K562 (cell line): ENCODE measurements at regions not wholly inside any gene's neighbourhood (a gene's known extent, or its start where the extent isn't known, plus 50 kb on each side); places are given as distances from the start of the nearest gene placed in this dataset.

ENCODE experiments used
- ATAC-seq: fragments of 200-7000 bp; cut with Tn5 transposase; 3 replicates; pipeline ENCODE4 v1.9.1; 2020; ENCODE audit warnings: moderate library complexity
- BruUV-seq: library from RNA; stranded (reverse); fragments of 400-500 nt; replicated peaks from 2 replicates; lab custom pipeline; 2021; lab: Mats Ljungman, UMichigan
- CTCF ChIA-PET: fragments of 300-600 bp; formaldehyde crosslinking; extraction: SDS; loops from one replicate; lab custom pipeline; 2021; ENCODE audit warnings: low intra/inter-chr PET ratio; lab: Yijun Ruan, JAX
- POLR2A ChIA-PET: fragments of 300-600, 350-650 bp; sonication (Branson Sonifier 250); formaldehyde crosslinking; extraction: SDS; loops from one replicate; lab custom pipeline; 2021; ENCODE audit warnings: antibody characterized with exemption, inconsistent platforms; lab: Yijun Ruan, JAX
- DNase-seq, 4 experiments: peaks; one replicate each; pipeline versions ENCODE4 v3.0.0 to v3.0.0-alpha.2; 2011 to 2018; ENCODE audit warnings: low spot score in 3 of 4, mixed read lengths in 3 of 4; ENCODE audit errors: extremely low read depth in 1 of 4
- FAIRE-seq: peaks from 2 replicates; lab custom pipeline; 2011; peaks lifted over from hg19 to GRCh38; lab: Jason Lieb, UNC
- H2AFZ ChIP-seq: 2 replicates; pipeline ENCODE4 v1.6.0; 2011; ENCODE audit warnings: low read depth, low read length, control low read depth, inconsistent platforms
- H3K27ac ChIP-seq: fragments of 200-600 bp; 3 replicates; pipeline ENCODE4 v1.8.0; 2011; ENCODE audit warnings: low read depth, mild to moderate bottlenecking, control low read depth, inconsistent platforms, low read length, moderate library complexity, mixed read lengths; ENCODE audit errors: extremely low read depth
- H3K27me3 ChIP-seq, 2 experiments: fragments of 300-600 bp in 1 of 2; 2 replicates in 1 of 2; 3 replicates in 1 of 2; pipeline versions ENCODE4 v1.6.0 to v1.8.0; 2011; ENCODE audit warnings: inconsistent platforms in 2 of 2, low read length in 2 of 2, mild to moderate bottlenecking in 1 of 2, mixed read lengths in 1 of 2, moderate library complexity in 1 of 2; ENCODE audit not compliant: control insufficient read depth in 2 of 2, insufficient read depth in 2 of 2
- H3K36me3 ChIP-seq: fragments of 300-600 bp; 3 replicates; pipeline ENCODE4 v1.8.0; 2011; ENCODE audit warnings: mild to moderate bottlenecking, low read length, inconsistent platforms; ENCODE audit not compliant: control insufficient read depth, insufficient read depth
- H3K4me1 ChIP-seq, 2 experiments: fragments of 200-600 bp in 1 of 2; replicated peaks in 1 of 2; 2 replicates in 1 of 2; 3 replicates in 1 of 2; pipeline versions ENCODE4 v1.5.1 to v1.8.0; 2011; ENCODE audit warnings: inconsistent platforms in 2 of 2, low read length in 2 of 2, mild to moderate bottlenecking in 1 of 2, mixed read lengths in 1 of 2, moderate library complexity in 1 of 2; ENCODE audit not compliant: control insufficient read depth in 2 of 2, insufficient read depth in 2 of 2
- H3K4me2 ChIP-seq: 2 replicates; pipeline ENCODE4 v1.6.1; 2011; ENCODE audit warnings: low read length, control low read depth, inconsistent platforms, mixed read lengths; ENCODE audit not compliant: insufficient read depth
- H3K4me3 ChIP-seq: fragments of 200-600 bp; sonication (generic), shearing (Covaris generic); 2 replicates; pipeline ENCODE4 v1.5.1; 2016; ENCODE audit warnings: control low read depth, inconsistent platforms
- H3K79me2 ChIP-seq: fragments of 200-600 bp; 3 replicates; pipeline ENCODE4 v1.8.0; 2011; ENCODE audit warnings: low read length, inconsistent platforms; ENCODE audit not compliant: control insufficient read depth, insufficient read depth
- H3K9ac ChIP-seq, 2 experiments: 2 replicates each; pipeline versions ENCODE4 v1.6.0 to v1.6.1; 2011; ENCODE audit warnings: low read depth in 2 of 2, low read length in 2 of 2, control low read depth in 1 of 2, inconsistent platforms in 1 of 2, mild to moderate bottlenecking in 1 of 2, mixed read lengths in 1 of 2; ENCODE audit not compliant: insufficient read depth in 1 of 2
- H3K9me1 ChIP-seq: one replicate; pipeline ENCODE4 v1.6.0; 2011; ENCODE audit warnings: inconsistent platforms, mild to moderate bottlenecking, low read length, moderate library complexity; ENCODE audit not compliant: control insufficient read depth, insufficient read depth
- H3K9me3 ChIP-seq: replicated peaks from 2 replicates; pipeline ENCODE4 v1.5.1; 2011; ENCODE audit warnings: low read depth, low read length, inconsistent platforms; ENCODE audit not compliant: control insufficient read depth, insufficient read depth
- H4K20me1 ChIP-seq: replicated peaks from 2 replicates; pipeline ENCODE4 v1.6.1; 2011; ENCODE audit warnings: low read length, inconsistent platforms, mixed read lengths; ENCODE audit not compliant: control insufficient read depth, insufficient read depth
- C11orf30 ChIP-seq: fragments of 450-650 bp; IDR thresholded peaks from 2 replicates; pipeline ENCODE4 v1.6.1; 2016; ENCODE audit warnings: low read depth, mild to moderate bottlenecking
- GABPB2 ChIP-seq: fragments of 250-450 bp; sonication (Bioruptor Pico); conservative IDR thresholded peaks from 2 replicates; pipeline ENCODE4 v1.5.1; 2021; ENCODE audit warnings: mild to moderate bottlenecking
- HBP1 ChIP-seq: fragments of 450-650 bp; formaldehyde crosslinking; IDR thresholded peaks from 2 replicates; pipeline ENCODE4 v1.4.0; 2022; ENCODE audit warnings: missing genetic modification characterization
- IRF2 ChIP-seq: sonication (generic); formaldehyde crosslinking; IDR thresholded peaks from 2 replicates; pipeline ENCODE4 v1.8.1; 2022; ENCODE audit warnings: mild to moderate bottlenecking, missing genetic modification reagents
- MLLT1 ChIP-seq, 2 experiments: fragments of 450-650 bp; IDR thresholded peaks; 2 replicates each; pipeline ENCODE4 v1.6.1; 2016
- RBBP5 ChIP-seq: fragments of 200-600 bp; sonication (generic); IDR thresholded peaks from 2 replicates; pipeline ENCODE4 v1.6.1; 2012; ENCODE audit warnings: borderline replicate concordance, mild to moderate bottlenecking, low read length, control low read depth, inconsistent platforms; ENCODE audit not compliant: insufficient read depth, poor library complexity, severe bottlenecking
- RBM25 ChIP-seq: fragments of 200-400 bp; formaldehyde crosslinking; IDR thresholded peaks from 2 replicates; pipeline ENCODE4 v1.6.1; 2018; ENCODE audit warnings: low read length, low read depth, moderate library complexity; ENCODE audit not compliant: severe bottlenecking
- SRF ChIP-seq, 2 experiments: fragments of 250-450, 450-650 bp in 1 of 2; sonication (Bioruptor Pico) in 1 of 2; sonication (generic) in 1 of 2; formaldehyde crosslinking; IDR thresholded peaks; 2 replicates each; pipeline versions ENCODE4 v1.5.0 to v1.5.1; 2020 to 2022; ENCODE audit warnings: mild to moderate bottlenecking in 1 of 2, missing genetic modification reagents in 1 of 2
- ZBTB33 ChIP-seq: sonication (generic); formaldehyde crosslinking; IDR thresholded peaks from 2 replicates; pipeline ENCODE4 v1.8.1; 2023; ENCODE audit warnings: mild to moderate bottlenecking, missing genetic modification reagents
- WGBS: fragments of 100-300 bp; shearing (Covaris generic); methylation state at CpG from one replicate; pipeline ENCODE4 v1.1.6; 2016; ENCODE audit warnings: low coverage, mixed read lengths; ENCODE audit not compliant: insufficient coverage; ENCODE audit errors: missing lambda C conversion rate; 5-methylcytosine and 5-hydroxymethylcytosine counted together
- in situ Hi-C: fragments of 300-500 bp; cut with MboI; formaldehyde crosslinking; loops from 4 replicates; pipeline ENCODE4 v1.15.0; 2018; ENCODE audit warnings: inconsistent platforms, mixed read lengths
- intact Hi-C: fragments of 100-400 bp; cut with micrococcal nuclease; formaldehyde crosslinking; loops from 2 replicates; pipeline ENCODE4 v1.14.2; 2022

- H3K9me1 ChIP-seq, result no peaks in the 10 kb centered on the region
- peaks cover 0 to 3% of the 10 kb centered on the region in 2 experiments; a peak in 2 of 5 replicates for H3K4me1 ChIP-seq
- intact Hi-C loops (no loop called here), in situ Hi-C loops (no loop called here)
- no peak overlapping the region for H2AFZ ChIP-seq
- no peak for DNase-seq
- no peaks in the 10 kb centered on the region for H3K9me3 ChIP-seq
- no TSS peak for BruUV-seq
- no peak for FAIRE-seq
- no peak for ATAC-seq
- no peak overlapping the region for H3K27ac ChIP-seq
- no peaks in the 10 kb centered on the region for H3K79me2 ChIP-seq
- H3K4me3 ChIP-seq, result no peak overlapping the region
- no peak for TF ChIP-seq RBBP5
- TF ChIP-seq ZBTB33 (CRISPR knock-in tag), result no peak
- TF ChIP-seq C11orf30, result no peak
- TF ChIP-seq RBM25, result no peak
- TF ChIP-seq HBP1 (CRISPR knock-in tag), result no peak
- no peak for TF ChIP-seq IRF2
- no peak for TF ChIP-seq GABPB2 (CRISPR knock-in tag)
- TF ChIP-seq MLLT1 (IDR thresholded peaks at IDR 0.05), result no peak
- no peak for TF ChIP-seq SRF (CRISPR knock-in tag; IDR thresholded peaks at IDR 0.05)
- TF ChIP-seq, all 486 proteins: peak for 0
- Histone ChIP-seq H3K4me2 (no peak overlapping the region), H4K20me1 (peaks cover 4% of the 10 kb centered on the region; the same call in 1 of the 2 replicates), H3K9ac (no peak overlapping the region), H3K36me3 (no peaks in the 10 kb centered on the region), H3K27me3 (peaks cover 0 to 64% of the 10 kb centered on the region in 2 experiments; a peak in 4 of 5 replicates)
- ChIA-PET CTCF (no interaction called here), POLR2A (interaction anchor here (0.6 to 1.3 kb wide), 2 partner anchors 43 to 110 kb away, joined by 3 to 4 read pairs; no protein-coding TSS in a partner anchor)
- WGBS, result 3% methylated on average over 9 of the region's 15 CpGs
These were observed 114.7 kb downstream of the BRD1 start for GRCh38 chr22:49713003-49713402.
